Mucosa of descending colon (tissue), 3 donors: ENCODE measurements at regions not wholly inside any gene's neighbourhood (a gene's known extent, or its start where the extent isn't known, plus 50 kb on each side); places are given as distances from the start of the nearest gene placed in this dataset.
"Not testable (repeated sequence)": the region's sequence is repeated elsewhere in the genome, so short reads cannot be mapped to it uniquely, and the experiment has no call there.

Source experiments
- ATAC-seq: fragments of 200-7000 bp; cut with Tn5 transposase; one replicate; pipeline ENCODE4 v1.9.1; 2020; ENCODE audit warnings: mild to moderate bottlenecking, moderate library complexity
- DNase-seq, 3 donors: peaks; one replicate each; pipeline ENCODE4 v3.0.0-alpha.2; 2020
- H3K36me3 ChIP-seq: fragments of 200-600 bp; one replicate; pipeline ENCODE4 v1.8.0; 2021; ENCODE audit warnings: low read depth, mild to moderate bottlenecking
- H3K4me1 ChIP-seq: fragments of 200-600 bp; one replicate; pipeline ENCODE4 v1.8.0; 2021; ENCODE audit warnings: low read depth, mild to moderate bottlenecking
- H3K4me3 ChIP-seq: fragments of 200-600 bp; one replicate; pipeline ENCODE4 v1.8.0; 2021; ENCODE audit warnings: mild to moderate bottlenecking
- H3K9me3 ChIP-seq: fragments of 200-600 bp; one replicate; pipeline ENCODE4 v1.8.0; 2021; ENCODE audit warnings: mild to moderate bottlenecking
- CTCF ChIP-seq: fragments of 200-600 bp; IDR thresholded peaks from one replicate; pipeline ENCODE4 v1.8.0; 2022; ENCODE audit warnings: antibody characterized with exemption, mild to moderate bottlenecking
- intact Hi-C, 2 donors: fragments of 100-400 bp; cut with DNase I in 1 of 2; cut with micrococcal nuclease in 1 of 2; formaldehyde crosslinking; loops; one replicate each; pipeline versions ENCODE4 v1.11.0 to v1.11.1; 2022; cut with DNase I, micrococcal nuclease
- donor health status: DM: no; HTN: no; CAD: no; lungs with moderate emphysema.
- donor health status: DM: no; HTN: no; CAD: no.
- donor health status: DM: no; HTN: yes; CAD: no.

GRCh38 chr20:30505566-30505965 is 751.9 kb upstream of the DEFB115 start:
- H3K9me3 ChIP-seq, result no peaks in the 10 kb centered on the region
- no peak overlapping the region for H3K4me3 ChIP-seq
- no peak for TF ChIP-seq CTCF
- ATAC-seq (no peak), DNase-seq (no peak)
- H3K36me3 ChIP-seq, result no peaks in the 10 kb centered on the region
- intact Hi-C loops, result no loop called here
- H3K4me1 ChIP-seq, result no peaks in the 10 kb centered on the region

DNA sequence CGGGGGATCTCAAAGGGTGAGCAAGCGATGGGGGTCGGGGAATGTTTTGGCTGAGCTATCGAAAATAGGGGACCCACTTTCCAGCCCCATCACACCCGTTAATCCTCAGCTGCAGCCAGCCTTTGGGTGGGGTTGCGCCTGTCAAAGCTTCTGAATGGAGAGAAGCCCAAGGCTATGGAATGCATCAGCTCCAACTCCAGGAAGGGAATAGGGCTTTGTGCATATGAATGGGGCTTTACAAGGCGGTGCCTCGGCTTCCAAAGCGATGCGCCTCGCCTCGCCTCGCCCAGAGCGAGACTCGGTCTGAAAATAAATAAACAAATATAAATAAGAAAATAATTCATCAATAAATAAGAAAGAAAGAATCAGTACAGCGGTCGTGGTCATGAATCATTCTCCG is 751.4 kb upstream of the DEFB115 start:
- no peak for ATAC-seq

GRCh38 chr20:30508382-30508781 is 749.1 kb upstream of the DEFB115 start:
- DNase-seq, H3K4me1 ChIP-seq, H3K36me3 ChIP-seq, ATAC-seq, intact Hi-C loops, H3K4me3 ChIP-seq: not testable (repeated sequence)
- peaks cover 13% of the 10 kb centered on the region for H3K9me3 ChIP-seq

More for the DNA sequence above, 751.4 kb upstream of the DEFB115 start:
- H3K36me3 ChIP-seq, result no peaks in the 10 kb centered on the region
- intact Hi-C loops, result no loop called here
- no peak for DNase-seq
- H3K9me3 ChIP-seq, result peaks cover under 1% of the 10 kb centered on the region
- TF ChIP-seq CTCF, result no peak
- no peaks in the 10 kb centered on the region for H3K4me1 ChIP-seq
- H3K4me3 ChIP-seq, result no peak overlapping the region

DNA sequence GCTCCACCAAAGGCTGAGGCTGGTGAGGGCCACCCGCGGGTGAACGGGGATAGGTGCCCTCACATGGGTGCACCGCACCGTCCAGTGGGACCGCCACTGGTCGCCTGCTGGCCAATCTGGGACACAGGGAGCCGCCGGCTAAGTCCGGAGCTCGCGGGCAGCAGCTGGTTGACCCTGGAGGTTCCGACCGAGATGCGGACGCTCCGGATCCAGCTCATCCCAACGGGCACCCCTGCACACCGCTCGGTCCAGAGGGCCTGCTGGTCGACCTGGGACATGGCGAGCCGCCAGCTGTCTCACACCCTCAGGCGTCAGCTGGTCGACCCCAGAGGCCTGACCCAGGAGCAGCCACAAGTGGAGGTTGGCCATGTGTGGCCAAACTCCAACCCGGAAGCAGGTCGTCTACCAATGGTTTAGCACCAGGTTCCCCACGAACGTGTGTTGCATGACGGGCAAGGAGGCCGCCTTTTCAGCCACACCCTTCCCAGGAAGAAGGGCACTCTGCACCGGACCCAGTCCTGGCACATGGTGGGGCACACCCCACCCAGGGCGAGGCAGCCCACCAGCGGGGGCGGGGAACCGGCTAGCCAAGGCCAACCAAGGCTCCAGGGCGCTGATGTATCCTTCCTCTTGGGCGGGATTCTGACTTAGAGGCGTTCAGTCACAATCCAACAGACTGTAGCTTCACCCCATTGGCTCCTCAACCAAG is 746.0 kb upstream of the DEFB115 start:
- Histone ChIP-seq H3K4me1 (no peaks in the 10 kb centered on the region), H3K36me3 (no peaks in the 10 kb centered on the region), H3K4me3 (no peak overlapping the region), H3K9me3 (peaks cover 14% of the 10 kb centered on the region)
- ATAC-seq, result no peak
- DNase-seq, result no peak
- intact Hi-C loops, result no loop called here
- TF ChIP-seq CTCF, result no peak

- intact Hi-C loops, result no loop called here
- ATAC-seq (no peak), DNase-seq (no peak)
- TF ChIP-seq CTCF, result no peak
- Histone ChIP-seq H3K36me3 (no peaks in the 10 kb centered on the region), H3K4me3 (no peak overlapping the region), H3K9me3 (peaks cover 14% of the 10 kb centered on the region), H3K4me1 (no peaks in the 10 kb centered on the region)
These were observed 744.3 kb upstream of the DEFB115 start for GRCh38 chr20:30513050-30513628.

GRCh38 chr20:30515915-30516314 is 741.5 kb upstream of the DEFB115 start:
- H3K4me3 ChIP-seq, H3K36me3 ChIP-seq, ATAC-seq, DNase-seq, H3K4me1 ChIP-seq, intact Hi-C loops: not testable (repeated sequence)
- peaks cover 14% of the 10 kb centered on the region for H3K9me3 ChIP-seq

DNA sequence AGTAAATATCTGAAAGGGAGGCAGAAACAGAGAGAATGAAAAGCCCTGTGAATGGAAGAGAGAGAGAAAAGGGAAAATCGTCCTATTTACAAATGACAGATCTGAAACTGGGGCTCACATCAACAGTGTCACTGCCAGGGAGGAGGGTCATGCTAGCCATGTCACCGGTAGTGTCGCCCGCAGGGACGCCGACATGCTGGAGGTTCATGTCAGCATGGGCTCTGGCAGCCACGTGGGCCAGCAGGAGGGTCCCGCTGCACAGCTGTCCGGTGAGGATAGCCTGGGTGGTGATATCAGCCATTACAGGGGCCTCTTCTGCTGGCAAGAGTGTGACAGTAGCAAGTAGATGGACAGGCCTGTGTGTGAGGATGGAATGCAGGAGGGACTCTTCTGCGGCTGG is 738.6 kb upstream of the DEFB115 start:
- ATAC-seq, H3K4me3 ChIP-seq, DNase-seq, H3K36me3 ChIP-seq, H3K4me1 ChIP-seq, intact Hi-C loops, H3K9me3 ChIP-seq: not testable (repeated sequence)

- H3K36me3 ChIP-seq, intact Hi-C loops, ATAC-seq, H3K9me3 ChIP-seq, H3K4me3 ChIP-seq, H3K4me1 ChIP-seq, DNase-seq: not testable (repeated sequence)
These were observed 735.6 kb upstream of the DEFB115 start for GRCh38 chr20:30521686-30522415.

DNA sequence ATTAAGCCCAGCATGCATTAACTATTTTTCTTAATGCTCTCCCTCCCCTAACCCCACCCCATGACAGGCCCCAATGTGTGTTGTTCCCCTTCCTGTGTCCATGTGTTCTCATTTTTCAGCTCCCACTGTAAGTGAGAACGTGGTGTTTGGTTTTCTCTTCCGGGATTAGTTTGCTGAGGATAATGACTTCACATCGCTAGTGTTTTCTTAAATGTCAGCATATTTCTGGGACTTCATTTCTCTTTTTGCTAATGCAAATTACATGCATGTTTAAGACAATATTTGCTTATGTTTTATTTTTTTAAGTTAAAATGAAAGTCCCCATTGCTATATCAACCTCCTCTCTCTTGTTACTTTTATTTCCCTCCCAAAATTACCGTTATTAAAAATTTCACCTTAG is 733.3 kb upstream of the DEFB115 start:
- H3K4me1 ChIP-seq, ATAC-seq, intact Hi-C loops, H3K36me3 ChIP-seq, H3K4me3 ChIP-seq, H3K9me3 ChIP-seq, DNase-seq: not testable (repeated sequence)

GRCh38 chr20:30524761-30525160 is 732.7 kb upstream of the DEFB115 start:
- H3K4me3 ChIP-seq, ATAC-seq, H3K9me3 ChIP-seq, DNase-seq, intact Hi-C loops, H3K4me1 ChIP-seq, H3K36me3 ChIP-seq: not testable (repeated sequence)
